CD4-positive, alpha-beta T cell treated with Interleukin-10 for 1 hour (primary cell): ENCODE measurements at regions not wholly inside any gene's neighbourhood (a gene's known extent, or its start where the extent isn't known, plus 50 kb on each side); places are given as distances from the start of the nearest gene placed in this dataset.
"Not testable (repeated sequence)": the region's sequence is repeated elsewhere in the genome, so short reads cannot be mapped to it uniquely, and the experiment has no call there.

Experiments used
- DNase-seq: peaks from one replicate; pipeline ENCODE4 v3.0.0-alpha.2; 2020

DNA sequence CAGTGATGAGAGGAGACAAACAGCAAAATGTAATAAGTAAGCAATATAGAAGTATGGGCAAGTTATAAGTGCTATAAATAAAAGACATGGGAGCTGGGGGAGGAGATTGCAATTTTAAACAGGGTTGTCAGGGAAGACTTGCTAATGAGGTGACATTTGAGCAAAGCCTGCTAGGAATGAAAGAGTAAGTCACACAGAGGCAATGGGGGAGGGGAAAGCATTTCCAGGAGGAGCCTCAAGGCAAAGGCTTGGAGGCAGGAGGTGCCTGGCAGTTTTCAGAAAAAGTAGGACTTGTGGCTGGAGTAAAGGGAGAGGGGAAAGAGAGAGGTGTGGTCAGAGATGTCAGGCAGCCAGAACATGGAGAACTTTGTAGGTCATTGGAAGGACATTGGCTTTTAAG, 124.4 kb upstream of the NMUR2 start:
- DNase-seq = no peak

DNA sequence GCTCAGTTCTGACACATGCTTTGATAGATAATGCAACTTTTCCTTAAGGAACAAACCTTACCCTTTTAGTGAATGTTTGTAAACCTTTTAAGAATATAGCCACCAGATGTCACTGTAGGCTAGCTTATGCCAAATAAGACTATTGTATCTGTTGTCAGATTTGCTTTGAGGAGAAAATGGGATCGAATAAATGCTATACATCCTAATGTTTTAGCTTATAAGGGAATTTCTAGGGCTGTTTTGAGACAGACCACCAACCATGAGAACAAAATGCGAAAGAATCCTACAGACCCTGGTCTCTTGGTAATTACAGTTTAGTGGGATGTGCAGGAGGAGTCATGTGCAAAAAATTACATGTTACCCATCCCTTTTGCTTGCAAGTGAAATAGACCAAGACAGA, 127.6 kb upstream of the NMUR2 start:
- peak; percentile 34 for DNase-seq

DNA sequence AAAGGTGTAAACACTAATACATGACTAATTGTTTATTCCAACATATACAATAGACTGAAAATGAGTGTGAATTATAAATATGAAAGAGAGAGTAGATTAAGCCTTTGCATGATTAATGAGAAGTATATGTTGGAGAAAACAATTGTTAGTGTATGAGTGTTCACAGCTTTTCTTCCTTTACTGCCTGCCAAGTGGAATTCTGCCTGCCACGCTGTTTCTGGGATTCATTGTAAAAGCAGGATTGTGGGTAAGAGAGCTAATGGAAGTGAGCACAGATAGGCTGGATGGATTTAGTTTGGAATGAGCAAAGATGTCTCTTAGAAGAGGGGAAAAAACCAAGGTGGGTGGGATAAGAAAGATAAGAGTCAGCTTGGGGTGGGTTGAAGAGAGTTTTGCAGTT, 129.6 kb upstream of the NMUR2 start:
- DNase-seq = no peak

DNA sequence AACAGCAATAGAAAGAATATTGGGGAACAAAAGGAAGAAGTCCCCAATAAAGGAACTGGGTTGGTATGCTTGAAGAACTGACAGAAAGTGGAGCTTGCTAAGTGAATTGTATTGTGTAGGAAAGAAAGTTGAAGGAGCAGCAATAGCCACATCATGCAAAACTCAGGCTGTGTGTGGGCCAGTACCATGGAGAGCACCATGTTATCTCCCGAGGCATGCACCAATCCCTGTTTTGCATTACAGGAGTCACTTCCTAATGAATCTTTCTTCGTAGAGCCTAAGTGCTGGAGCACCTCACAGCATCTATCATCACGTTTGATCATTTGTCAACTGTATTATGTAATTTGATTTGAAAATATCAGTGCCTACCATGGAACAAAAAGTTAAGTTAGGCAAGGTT, 137.7 kb upstream of the NMUR2 start:
- no peak for DNase-seq

DNA sequence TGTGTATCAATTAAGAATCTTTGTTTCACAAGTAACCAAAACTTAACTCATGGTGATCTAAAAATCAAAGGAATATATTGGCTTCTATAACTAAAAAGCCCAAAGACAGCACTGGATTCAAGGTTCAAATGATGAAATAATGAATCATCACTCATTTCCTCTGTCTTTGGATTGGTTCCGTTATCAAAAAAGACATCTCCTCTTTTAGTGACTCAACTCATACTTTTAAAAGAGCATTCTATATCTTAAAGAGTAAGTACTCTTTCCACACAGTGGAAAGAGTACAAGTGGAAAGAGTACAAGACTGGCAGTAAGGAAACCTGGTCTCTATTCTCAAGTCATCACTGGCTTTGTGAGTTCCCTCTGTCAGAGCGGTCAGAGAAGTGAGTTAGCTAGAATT, 141.4 kb upstream of the NMUR2 start:
- no peak for DNase-seq

DNA sequence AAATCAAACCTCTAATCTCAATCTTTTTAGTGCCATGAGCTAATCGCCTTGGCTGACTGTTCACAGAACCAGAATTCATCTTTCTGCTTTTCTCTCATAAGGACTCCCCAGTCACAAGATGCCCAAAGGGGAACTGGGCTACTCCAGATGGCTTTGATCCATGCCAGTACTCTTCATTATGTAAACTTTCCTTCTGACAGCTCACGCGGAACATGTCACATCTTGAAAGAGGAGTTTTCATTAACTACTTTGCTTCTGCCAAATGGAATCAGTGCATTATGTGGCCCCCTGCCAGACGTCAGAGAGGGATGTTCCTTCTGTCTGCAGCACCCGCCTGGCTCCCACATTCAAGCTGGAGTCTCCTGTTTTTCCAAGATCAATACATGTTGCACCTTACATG, 142.1 kb upstream of the NMUR2 start:
- DNase-seq = no peak

DNA sequence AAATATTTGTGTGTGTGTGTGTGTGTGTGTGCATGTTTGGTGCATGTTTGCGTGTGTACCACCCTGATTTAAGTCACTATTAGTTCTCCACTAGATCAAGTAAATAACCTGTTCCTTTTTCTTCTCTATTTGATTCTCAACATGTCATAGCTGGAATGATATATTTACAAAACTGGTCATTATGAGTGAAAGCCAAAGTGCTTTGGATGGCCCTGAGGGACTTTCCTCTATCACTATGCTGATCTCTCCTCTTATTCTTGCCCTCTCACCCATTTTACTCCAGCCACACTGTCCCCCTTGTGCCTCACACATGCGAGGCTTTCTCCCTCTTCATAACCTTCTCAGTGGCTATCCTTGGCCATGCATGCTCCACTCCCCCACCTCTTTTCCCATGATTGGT, 144.6 kb upstream of the NMUR2 start:
- no peak for DNase-seq

DNA sequence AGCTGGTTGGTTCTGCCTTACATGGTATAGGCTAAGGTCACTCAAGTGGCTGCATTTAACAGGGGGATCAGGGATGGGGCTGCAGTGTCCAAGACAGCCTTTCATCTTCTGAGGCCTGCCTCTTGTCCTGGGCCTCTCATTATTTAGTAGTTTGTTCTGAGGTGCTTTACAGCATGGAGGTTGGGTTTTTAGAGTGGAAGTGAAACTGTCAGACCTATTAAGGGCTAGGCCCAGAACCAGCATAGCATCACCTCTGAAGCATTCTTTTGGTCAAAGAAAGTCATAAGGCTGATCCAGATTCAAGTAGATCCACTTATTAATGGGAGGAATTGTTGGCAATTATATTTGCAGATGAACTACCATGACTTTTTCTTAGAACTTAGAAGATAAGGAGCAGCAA, 146.0 kb upstream of the NMUR2 start:
- DNase-seq = no peak

DNA sequence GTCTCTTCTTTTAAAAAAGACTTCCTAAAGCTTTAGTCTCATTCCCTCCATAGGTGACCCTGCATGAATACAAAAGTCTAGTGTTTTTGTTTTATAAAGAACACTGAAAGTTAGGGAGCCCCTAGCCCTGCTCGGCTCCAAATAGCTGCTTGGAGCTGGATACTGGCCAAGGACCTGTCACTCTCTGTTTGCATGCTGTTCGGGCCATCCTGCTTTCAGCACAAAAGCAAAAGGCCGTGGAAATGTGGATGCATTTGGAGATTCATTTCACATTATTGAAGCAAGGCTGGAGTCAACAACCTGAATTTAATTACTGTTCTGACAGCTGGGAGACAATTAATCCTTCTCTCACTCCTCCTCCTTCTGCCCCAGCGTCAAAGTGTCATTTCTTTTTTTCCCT, 151.7 kb upstream of the NMUR2 start:
- DNase-seq = no peak

DNA sequence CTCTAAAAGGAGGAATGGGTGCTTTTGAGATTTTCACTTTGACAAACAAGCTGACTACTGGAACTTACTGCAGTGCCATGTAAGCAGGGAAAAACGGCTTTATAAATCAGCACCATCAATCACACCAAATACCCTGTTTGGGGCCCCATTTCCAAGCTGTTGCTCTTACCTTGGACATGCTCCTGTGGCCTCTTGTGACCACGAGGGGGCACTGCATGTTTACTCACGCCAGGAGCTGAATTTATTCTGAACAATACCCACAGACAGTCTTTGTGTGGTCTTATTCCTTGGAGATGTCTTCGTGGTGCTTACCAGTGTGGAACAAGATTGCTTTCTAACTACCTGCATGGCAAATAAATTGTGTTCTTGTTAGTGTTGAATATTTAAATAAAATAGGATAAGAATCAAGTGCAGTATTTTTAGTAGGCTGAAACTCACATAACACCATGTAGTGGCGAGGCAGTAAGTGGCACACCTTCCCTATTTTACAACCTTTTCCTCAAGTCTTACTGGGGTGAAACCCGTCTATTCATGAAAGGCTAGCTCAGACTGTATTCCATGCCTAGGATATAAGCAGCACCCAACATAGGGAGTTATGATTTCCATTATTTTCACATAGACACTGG, 155.5 kb upstream of the NMUR2 start:
- DNase-seq = peak; percentile 26

DNA sequence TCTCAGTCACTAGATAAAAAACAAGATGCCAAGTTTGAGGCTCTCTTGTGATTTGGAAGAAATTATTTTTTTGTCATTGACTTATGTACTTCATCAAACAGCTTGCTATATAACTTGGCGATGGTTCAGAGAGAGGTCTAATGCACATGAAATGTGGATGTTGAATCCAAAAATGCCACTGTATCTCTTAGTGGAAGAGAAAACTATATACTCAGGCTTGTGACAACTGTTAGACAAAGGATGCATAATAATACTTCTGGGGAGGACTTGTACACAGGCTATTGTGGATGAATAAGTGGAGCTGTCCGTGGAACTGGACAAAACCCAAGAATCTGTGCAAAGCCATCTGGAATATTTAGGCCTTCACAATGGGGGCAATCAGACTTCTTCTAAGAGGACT, 162.9 kb upstream of the NMUR2 start:
- DNase-seq = no peak

DNA sequence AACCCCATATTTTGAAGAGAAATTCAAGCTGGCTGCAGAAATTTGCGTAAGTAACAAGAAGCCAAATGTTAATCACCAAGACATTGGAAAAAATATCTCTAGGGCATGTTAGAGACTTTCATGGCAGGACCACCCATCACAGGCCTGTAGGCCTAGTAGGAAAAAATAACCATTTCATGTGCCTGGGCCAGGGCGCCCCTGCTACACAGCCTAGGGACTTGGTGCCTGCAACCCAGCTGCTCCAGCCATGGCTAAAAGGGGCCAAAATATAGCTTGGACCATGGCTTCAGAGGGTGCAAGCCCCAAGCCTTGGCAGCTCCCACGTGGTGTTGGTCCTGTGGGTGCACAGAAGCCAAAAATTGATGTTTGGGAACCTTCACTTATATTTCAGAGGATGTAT, 167.7 kb upstream of the NMUR2 start:
- no peak for DNase-seq

DNA sequence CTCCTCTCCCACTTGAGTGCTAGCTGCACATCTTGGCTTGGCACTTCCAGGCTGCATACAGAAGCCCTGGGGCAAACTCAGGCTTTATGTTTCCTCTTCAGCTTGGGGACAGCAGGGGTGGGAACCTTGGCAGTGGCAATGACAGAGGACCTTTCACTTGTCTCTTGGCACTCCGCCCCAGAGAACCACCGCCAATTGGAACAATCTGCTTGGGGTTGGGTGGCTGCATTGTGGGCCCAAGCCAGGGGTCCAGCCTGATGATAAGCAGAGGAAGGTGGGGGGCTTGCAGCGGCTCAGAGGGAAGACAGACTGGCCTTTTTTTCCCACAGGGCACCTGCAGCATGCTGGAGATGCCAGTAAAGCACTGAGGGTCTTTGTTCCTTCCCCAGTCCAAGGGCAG, 179.0 kb upstream of the NMUR2 start:
- no peak for DNase-seq

DNA sequence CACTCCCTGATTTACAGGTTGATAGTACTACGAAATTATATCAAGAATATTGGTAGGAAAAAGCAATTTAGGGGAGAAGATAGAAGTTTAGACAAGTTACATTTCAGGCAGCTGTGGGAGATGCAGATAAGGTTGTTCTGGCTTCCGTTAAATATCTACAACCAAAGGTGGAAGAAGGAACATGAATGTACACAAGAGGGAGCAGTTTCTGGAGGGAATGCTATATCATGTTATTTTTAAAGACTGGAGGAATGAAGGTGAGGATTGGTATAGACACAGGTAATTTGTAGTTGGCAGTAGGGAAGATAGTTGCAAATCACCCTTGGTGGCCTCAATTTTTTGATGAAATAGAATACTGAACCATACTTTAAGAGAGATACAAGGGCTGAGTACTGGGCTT, 187.3 kb upstream of the NMUR2 start:
- no peak for DNase-seq

DNA sequence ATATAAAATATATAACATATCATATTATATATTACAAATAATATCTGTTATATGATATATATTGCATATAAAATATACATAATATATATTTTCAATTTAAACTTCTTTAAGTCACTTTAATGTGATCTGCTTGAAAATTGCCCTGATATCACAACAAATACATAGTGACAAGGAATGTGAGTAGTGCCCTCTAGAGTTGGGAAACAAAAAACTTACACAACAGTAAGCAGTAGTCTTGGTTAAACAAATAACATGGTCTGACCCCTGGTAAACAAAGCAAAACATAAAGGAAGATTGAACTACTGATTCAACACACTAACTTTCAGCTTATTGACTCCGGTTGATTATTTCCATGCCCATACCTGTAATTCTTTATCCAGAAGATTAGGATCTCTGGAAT, 188.3 kb upstream of the NMUR2 start:
- no peak for DNase-seq

DNA sequence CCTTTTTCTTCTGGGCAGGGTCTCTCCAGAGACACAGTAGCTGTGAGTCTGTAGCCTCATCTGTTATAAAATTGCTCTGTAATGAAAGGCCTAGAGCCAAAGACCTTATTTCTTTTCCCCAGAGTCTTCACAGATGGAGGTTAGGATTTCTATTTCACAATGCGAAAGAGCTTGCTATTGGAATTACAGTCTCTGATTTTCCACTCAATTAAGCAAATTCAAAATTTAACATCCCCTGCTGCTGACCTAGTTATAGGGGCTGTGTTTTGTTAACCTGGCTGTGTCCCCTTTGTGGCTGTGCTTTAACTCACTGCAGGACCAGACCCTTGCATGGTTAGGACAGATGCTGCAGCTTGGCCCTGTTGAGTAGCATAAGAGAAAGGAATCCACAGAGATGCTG, 190.3 kb upstream of the NMUR2 start:
- DNase-seq = no peak

DNA sequence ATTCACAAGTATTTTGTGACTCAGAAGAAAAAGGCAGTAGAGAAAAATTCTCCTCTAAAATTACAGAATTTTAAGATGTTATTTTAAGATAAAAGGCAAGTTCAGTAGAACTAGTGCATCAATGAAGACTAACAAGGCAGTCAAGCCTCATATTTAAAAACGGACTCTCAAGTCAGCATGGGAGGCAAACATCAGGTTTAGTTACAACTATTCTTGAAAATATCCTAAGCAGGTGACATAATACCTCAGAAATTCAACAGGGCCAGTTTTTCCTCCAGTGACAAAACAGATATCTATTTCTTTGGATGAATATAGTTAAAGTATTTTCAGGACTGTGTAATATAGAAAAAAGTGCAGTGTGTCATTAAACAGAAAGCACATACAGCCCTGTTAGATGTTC, 194.0 kb upstream of the NMUR2 start:
- DNase-seq = no peak

DNA sequence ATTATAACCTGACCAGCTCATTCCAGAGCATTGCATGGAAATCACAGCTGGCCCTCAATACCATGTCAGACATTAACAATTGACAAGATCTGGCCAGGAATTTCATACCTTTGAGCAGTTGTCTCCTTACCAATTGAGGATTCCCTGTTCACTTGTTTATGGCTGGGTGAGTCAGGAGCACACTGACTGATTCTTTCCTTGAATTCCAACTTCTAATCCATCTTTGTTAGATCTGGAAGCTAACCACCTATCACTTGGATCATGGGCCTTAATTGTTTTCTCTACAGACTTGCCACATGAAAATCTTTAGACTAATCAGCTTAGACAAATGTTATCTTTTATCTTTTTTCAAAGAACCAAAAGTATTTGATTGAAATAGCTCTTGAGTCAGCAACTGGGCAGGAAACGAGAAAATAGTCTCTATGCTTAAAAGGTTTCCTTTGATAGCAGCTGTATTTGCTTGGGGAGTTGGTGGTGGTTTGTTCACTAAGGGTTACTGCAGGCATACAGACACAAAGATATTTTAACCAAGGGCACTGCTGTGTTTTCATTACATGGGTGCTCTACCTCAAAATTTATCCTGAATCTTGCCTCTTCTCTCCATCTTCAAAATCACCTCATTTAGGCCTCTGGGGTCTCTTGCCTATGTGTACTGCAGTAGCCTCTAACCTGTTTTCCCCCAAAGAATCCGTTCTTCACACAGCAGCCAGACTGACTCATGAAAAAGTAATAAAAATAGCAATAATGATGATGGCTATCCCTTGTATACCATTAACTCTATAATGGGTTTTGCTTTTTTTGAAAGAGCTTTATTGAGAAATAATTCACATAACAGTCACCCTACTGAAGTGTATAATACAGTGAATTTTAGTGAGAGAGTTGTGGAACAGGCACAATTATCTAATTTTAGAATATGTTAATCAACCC, 197.0 kb upstream of the NMUR2 start:
- DNase-seq = no peak

DNA sequence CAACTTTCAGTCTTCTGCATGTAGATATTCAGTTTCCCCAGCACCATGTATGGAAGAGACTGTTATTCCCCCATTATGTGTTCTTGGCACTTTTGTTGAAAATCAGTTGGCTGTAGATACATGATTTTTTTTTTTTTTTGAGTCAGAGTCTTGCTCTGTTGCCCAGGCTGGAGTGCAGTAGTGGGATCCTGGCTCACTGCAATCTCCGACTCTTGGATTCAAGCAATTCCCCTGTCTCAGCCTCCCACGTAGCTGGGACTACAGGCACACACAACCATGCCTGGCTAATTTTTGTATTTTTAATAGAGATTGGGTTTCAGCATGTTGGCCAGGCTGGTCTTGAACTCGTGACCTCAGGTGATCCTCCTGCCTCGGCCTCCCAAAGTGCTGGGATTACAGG, 201.0 kb upstream of the NMUR2 start:
- not testable (repeated sequence) for DNase-seq

DNA sequence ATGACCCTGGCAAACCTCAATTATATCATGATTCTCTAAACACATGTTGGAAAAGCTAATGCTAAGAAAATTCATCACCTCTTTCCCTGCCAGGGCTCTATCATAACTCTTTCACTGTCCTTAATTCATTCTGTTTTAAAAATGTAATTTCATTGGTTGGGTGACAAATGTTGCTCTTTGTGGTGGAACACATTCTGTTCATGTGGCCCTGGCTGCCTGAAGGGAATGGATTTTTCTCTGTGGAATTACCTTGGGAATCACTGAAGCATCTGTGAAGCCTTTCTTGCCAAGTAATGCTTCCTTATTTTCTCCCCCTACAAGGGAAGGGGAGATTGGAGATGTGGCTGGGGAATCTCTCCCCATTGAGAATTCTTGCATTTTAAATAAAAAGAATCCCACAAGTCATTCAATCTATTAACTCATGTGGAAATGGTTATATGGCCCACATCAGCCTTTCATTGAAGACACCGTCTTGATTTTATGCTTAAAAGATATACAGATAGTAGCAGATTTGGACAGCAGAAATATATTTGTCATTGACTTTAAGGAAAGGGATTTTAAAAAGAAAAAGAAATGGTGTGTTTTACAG, 201.8 kb upstream of the NMUR2 start:
- DNase-seq = no peak

DNA sequence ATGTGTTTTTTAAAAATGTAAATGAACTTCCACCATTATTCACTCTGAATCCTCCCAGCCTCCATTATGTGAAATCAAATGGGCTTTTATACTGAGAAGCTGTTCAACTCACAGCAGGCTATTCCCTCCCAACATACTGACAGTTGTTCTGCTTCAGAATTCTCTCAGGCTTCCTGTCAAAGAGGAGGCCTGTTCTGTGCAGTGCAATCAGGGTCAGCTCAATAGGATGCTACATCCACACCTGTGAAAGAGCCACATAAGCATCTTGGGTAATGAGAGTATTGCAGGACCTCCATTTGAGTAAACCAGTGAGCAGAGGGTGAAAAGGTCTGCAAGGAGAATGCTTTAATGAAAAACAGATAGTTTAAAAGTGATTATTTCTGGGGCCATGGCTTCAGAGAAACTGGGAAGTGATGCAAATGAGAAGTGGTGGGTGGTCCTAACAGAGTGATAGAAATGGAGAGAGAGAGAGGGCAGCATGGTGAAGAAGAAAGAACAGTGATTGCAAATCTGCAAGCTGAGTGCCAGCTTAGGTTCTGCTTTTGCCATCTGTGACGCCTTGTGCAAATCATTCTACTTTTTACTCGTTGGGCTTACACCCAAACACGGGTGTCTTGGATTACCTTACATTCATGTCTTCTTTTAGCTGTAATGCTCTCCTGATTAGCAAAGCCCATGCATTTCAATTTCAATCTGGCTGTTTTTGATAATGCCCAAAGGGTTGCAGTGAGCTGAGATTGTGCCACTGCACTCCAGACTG, 202.5 kb upstream of the NMUR2 start:
- DNase-seq = no peak

DNA sequence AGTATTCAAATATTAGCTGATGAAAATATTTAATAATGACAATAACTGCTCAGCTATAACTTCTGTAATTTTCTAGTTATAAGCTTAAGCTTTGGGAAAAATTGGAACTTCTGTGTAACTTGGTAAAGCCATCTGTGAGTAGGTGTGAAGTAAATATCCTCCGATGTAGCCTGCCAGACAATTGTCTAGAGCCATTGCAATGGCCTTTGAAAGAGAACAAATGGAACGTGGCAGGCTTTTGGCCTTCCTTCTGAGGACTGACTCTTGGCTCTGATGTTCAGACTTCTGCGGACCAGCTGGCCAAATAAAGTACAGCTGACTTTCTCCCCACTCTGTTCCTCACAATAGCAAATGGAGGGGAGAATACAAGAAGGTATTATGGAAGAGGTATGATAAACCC, 203.4 kb upstream of the NMUR2 start:
- DNase-seq = no peak

DNA sequence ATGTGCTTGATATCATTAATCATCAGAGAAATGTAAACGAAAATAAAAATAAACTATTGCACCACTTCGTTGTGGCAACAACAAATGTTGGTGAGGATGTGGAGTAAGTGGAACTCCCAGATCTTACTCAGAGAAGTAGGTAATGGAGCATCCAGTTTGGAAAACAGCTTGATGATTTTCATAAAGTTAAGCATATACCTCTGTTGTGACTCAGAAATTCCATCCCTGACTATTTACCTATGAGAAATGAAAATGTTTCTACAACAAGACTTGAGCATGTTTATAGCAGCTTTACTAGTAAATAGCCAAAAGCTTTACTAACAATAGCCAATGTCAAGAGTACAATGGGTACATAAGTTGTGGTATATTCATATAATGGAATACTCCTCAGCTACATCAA, 214.7 kb upstream of the NMUR2 start:
- no peak for DNase-seq

DNA sequence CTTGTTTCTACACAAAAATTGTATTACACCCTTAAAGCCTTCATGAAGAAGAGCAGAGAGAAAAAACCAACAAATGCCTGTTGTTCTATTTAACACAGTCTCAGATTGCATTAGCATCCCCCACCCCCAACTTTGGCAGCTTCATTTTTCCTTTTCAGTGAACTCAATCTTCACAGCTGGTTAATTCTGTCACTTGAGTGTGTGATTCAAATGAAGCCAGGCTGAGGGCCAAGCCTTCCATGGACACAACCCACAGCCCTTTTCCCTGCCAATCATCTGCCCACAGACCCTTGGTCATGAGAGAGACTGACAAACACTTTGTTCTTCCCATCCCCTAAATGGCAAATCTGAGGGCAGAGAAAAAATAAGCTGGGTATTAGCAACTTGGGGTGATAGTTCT, 217.5 kb upstream of the NMUR2 start:
- DNase-seq = no peak
